GM06990 (cell line): ENCODE measurements at regions not wholly inside any gene's neighbourhood (a gene's known extent, or its start where the extent isn't known, plus 50 kb on each side); places are given as distances from the start of the nearest gene placed in this dataset.

Source experiments
- DNase-seq: peaks from one replicate; pipeline ENCODE4 v3.0.0-alpha.2; 2011; ENCODE audit not compliant: insufficient read length; ENCODE audit errors: extremely low read depth
- H3K27me3 ChIP-seq: replicated peaks from 2 replicates; pipeline ENCODE4 v1.6.0; 2011; ENCODE audit warnings: low read length; ENCODE audit not compliant: control insufficient read depth, insufficient read depth
- H3K36me3 ChIP-seq: 2 replicates; pipeline ENCODE4 v1.5.1; 2011; ENCODE audit warnings: low read length; ENCODE audit not compliant: control insufficient read depth, insufficient read depth
- H3K4me3 ChIP-seq: replicated peaks from 2 replicates; pipeline ENCODE4 v1.5.1; 2011; ENCODE audit warnings: low read depth, mild to moderate bottlenecking, control low read depth, low read length
- CTCF ChIP-seq: IDR thresholded peaks from 2 replicates; pipeline ENCODE4 v1.5.1; 2011; ENCODE audit warnings: low read length, control low read depth, mild to moderate bottlenecking, inconsistent platforms; ENCODE audit not compliant: insufficient read depth, poor library complexity, severe bottlenecking

GRCh38 chr14:47978871-47979270, 303.5 kb upstream of the MDGA2 start:
- Histone ChIP-seq H3K4me3 (no peak overlapping the region), H3K36me3 (no peaks in the 10 kb centered on the region), H3K27me3 (no peaks in the 10 kb centered on the region)
- DNase-seq: no peak
- TF ChIP-seq CTCF: no peak

GRCh38 chr14:47976139-47976538, 300.7 kb upstream of the MDGA2 start:
- Histone ChIP-seq H3K27me3 (no peaks in the 10 kb centered on the region), H3K36me3 (no peaks in the 10 kb centered on the region), H3K4me3 (no peak overlapping the region)
- no peak for DNase-seq
- TF ChIP-seq CTCF: no peak

- no peak overlapping the region for H3K4me3 ChIP-seq
- H3K27me3 ChIP-seq: no peaks in the 10 kb centered on the region
- DNase-seq: no peak
- no peak for TF ChIP-seq CTCF
- H3K36me3 ChIP-seq: no peaks in the 10 kb centered on the region
These were observed 290.8 kb upstream of the MDGA2 start for GRCh38 chr14:47966076-47966810.

GRCh38 chr14:47961634-47962033, 286.2 kb upstream of the MDGA2 start:
- TF ChIP-seq CTCF: no peak
- no peak for DNase-seq
- H3K27me3 ChIP-seq: no peaks in the 10 kb centered on the region

GRCh38 chr14:47959740-47960139, 284.3 kb upstream of the MDGA2 start:
- H3K27me3 ChIP-seq: no peaks in the 10 kb centered on the region
- no peak overlapping the region for H3K4me3 ChIP-seq
- DNase-seq: no peak
- H3K36me3 ChIP-seq: no peaks in the 10 kb centered on the region
- TF ChIP-seq CTCF: no peak

More at GRCh38 chr14:47961634-47962033, 286.2 kb upstream of the MDGA2 start:
- H3K4me3 ChIP-seq: no peak overlapping the region
- no peaks in the 10 kb centered on the region for H3K36me3 ChIP-seq

- Histone ChIP-seq H3K4me3 (no peak overlapping the region), H3K27me3 (no peaks in the 10 kb centered on the region), H3K36me3 (no peaks in the 10 kb centered on the region)
- DNase-seq: no peak
- no peak for TF ChIP-seq CTCF
These were observed 273.6 kb upstream of the MDGA2 start for GRCh38 chr14:47949006-47949405.
